Heart left ventricle (tissue), 16 donors: ENCODE measurements at regions not wholly inside any gene's neighbourhood (a gene's known extent, or its start where the extent isn't known, plus 50 kb on each side); places are given as distances from the start of the nearest gene placed in this dataset.

Experiments used
- ATAC-seq, 4 donors: fragments of 200-7000 bp; cut with Tn5 transposase; one replicate each; pipeline ENCODE4 v1.9.1; 2020 to 2022; ENCODE audit warnings: moderate library complexity in 4 of 4, mild to moderate bottlenecking in 3 of 4, moderate number of reproducible peaks in 1 of 4
- DNase-seq, 5 donors: peaks; one replicate each; pipeline ENCODE4 v3.0.0-alpha.2; 2020
- H3K27ac ChIP-seq, 12 donors: fragments of 200-600 bp; sonication (generic) in 4 of 12; one replicate each; pipeline versions ENCODE4 v1.5.0 to v1.8.0; 2016 to 2022; ENCODE audit warnings: mild to moderate bottlenecking in 2 of 12
- H3K27me3 ChIP-seq, 9 donors: fragments of 200-600 bp; sonication (generic) in 2 of 9; one replicate each; pipeline versions ENCODE4 v1.5.1 to v1.8.0; 2016 to 2022; ENCODE audit warnings: mild to moderate bottlenecking in 3 of 9
- H3K36me3 ChIP-seq, 9 donors: fragments of 200-600 bp; sonication (generic) in 2 of 9; one replicate each; pipeline versions ENCODE4 v1.5.0 to v1.8.0; 2018 to 2022; ENCODE audit warnings: mild to moderate bottlenecking in 2 of 9
- H3K4me1 ChIP-seq, 12 donors: fragments of 200-600 bp; sonication (generic) in 4 of 12; one replicate each; pipeline versions ENCODE4 v1.5.0 to v1.8.0; 2016 to 2022; ENCODE audit warnings: mild to moderate bottlenecking in 3 of 12
- H3K4me3 ChIP-seq, 12 donors: fragments of 200-600 bp; sonication (generic) in 4 of 12; one replicate each; pipeline versions ENCODE4 v1.5.0 to v1.8.0; 2017 to 2022; ENCODE audit warnings: mild to moderate bottlenecking in 9 of 12, moderate library complexity in 4 of 12
- H3K9me3 ChIP-seq, 12 donors: fragments of 200-600 bp; sonication (generic) in 4 of 12; one replicate each; pipeline versions ENCODE4 v1.5.0 to v1.8.0; 2016 to 2022; ENCODE audit warnings: mild to moderate bottlenecking in 1 of 12
- POLR2A ChIP-seq, 2 donors: fragments of 450-650 bp; IDR thresholded peaks; one replicate each; pipeline ENCODE4 v1.6.1; 2017; ENCODE audit warnings: antibody characterized with exemption in 2 of 2, mild to moderate bottlenecking in 2 of 2, moderate library complexity in 2 of 2
- WGBS, 4 donors: extraction: QIAGEN DNeasy Blood & Tissue Kit in 2 of 4; methylation state at CpG; one replicate each; pipeline versions ENCODE4 v1.1.5 to v1.1.7; 2013 to 2018; 5-methylcytosine and 5-hydroxymethylcytosine counted together
- intact Hi-C, 10 donors: fragments of 100-400 bp; cut with DNase I; formaldehyde crosslinking; loops; one replicate each; pipeline versions ENCODE4 v1.11.1 to v1.14.2; 2022
- TF ChIP-seq, protein P1 (sequence below), 12 donors: fragments of 200-600 bp; sonication (generic) in 4 of 12; IDR thresholded peaks; one replicate each; pipeline versions ENCODE4 v1.5.0 to v1.8.0; 2018 to 2022; ENCODE audit warnings: antibody characterized with exemption in 12 of 12, mild to moderate bottlenecking in 5 of 12
- donor health status: ischemic (EF 13 %, LVEDD 7.1; RV severe dilation, severe dysfunction).
- donor health status: healthy with polysubstance abuse.
- donor health status: DM: no; HTN: yes; CAD: no.
- donor health status: DM: no; HTN: no; CAD: no.
- donor health status: ischemic (EF 25% LVEDD 6.9; RV normal size, moderate dysfunction).
- donor health status: ischemic (EF 25% LVEDD 5.7; RV mildly dilated, moderate dysfunction).
- donor health status: healthy.
- donor health status: DM: yes; HTN: yes; CAD: no.
- donor health status: ischemic (EF 35%, LVEDD 5.7; RV mildly dilated, moderate dysfunction).
- donor health status: nonischemic (EF 11% LVEDD 7.7; RV severe dilation, severe dysfunction).
- donor health status: DM: yes; HTN: yes; CAD: no.
- donor health status: PGD.
- donor health status: ischemic (EF 29% LVEDD 5.4; RV normal size, mild dysfunction).
- donor health status: nonischemic (EF 23%, LVEDD 6.1; RV moderate dilation, normal function).

DNA sequence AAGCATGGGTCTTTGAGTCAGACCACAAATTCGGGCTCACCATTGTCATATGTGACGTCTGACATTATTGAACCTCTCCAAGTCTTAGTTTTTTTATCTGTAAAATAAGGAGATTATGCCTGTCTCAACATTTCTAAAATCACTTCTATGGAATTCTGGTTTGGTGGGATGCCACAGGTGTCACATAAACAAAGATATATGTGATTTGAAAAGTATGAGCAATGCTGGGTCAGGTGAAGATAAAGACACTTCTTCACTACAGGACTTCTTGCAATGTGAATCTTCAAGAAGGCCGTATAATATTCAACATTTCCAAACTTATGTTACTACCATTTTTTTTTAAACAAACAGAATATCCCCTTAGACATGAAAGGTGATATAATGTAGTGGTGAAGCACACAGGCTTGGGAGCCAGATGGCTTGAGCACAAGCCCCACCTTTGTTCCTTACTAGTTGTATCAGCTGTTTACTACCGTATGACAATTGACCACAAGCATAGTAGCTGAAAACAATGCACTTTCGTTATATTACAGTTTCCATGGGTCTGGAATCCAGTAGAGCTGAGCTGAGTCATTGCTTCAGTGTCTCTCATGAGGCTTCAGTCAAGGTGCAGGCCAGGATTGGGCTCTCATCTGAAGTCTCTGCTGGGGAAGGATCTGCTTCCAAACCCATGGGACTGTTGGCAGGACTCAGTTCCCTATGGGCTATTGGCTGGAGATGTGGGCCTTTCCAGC lies 87.7 kb downstream of the UTP18 start:
- no peak for ATAC-seq
- DNase-seq = no peak
- H3K36me3 ChIP-seq = no peaks in the 10 kb centered on the region
- 75 to 84% (median 82%) methylated on average over 5 of the region's 5 CpGs for WGBS, 4 donors
- intact Hi-C loops = no loop called here
- H3K9me3 ChIP-seq = no peaks in the 10 kb centered on the region
- H3K4me1 ChIP-seq = peaks cover 0 to 3% (median 0%) of the 10 kb centered on the region in 12 donors
- H3K27me3 ChIP-seq = peaks cover 0 to 19% (median 0%) of the 10 kb centered on the region in 9 donors
- no peak overlapping the region for H3K4me3 ChIP-seq
- no peak overlapping the region for H3K27ac ChIP-seq
- TF ChIP-seq POLR2A (IDR thresholded peaks at IDR 0.05) = no peak
- TF ChIP-seq, protein P1, sequence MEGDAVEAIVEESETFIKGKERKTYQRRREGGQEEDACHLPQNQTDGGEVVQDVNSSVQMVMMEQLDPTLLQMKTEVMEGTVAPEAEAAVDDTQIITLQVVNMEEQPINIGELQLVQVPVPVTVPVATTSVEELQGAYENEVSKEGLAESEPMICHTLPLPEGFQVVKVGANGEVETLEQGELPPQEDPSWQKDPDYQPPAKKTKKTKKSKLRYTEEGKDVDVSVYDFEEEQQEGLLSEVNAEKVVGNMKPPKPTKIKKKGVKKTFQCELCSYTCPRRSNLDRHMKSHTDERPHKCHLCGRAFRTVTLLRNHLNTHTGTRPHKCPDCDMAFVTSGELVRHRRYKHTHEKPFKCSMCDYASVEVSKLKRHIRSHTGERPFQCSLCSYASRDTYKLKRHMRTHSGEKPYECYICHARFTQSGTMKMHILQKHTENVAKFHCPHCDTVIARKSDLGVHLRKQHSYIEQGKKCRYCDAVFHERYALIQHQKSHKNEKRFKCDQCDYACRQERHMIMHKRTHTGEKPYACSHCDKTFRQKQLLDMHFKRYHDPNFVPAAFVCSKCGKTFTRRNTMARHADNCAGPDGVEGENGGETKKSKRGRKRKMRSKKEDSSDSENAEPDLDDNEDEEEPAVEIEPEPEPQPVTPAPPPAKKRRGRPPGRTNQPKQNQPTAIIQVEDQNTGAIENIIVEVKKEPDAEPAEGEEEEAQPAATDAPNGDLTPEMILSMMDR (IDR thresholded peaks at IDR 0.05) = no peak

GRCh38 chr17:51351080-51351479 lies 90.7 kb downstream of the UTP18 start:
- 65 to 85% (median 79%) methylated on average over 6 of the region's 6 CpGs for WGBS, 4 donors
- TF ChIP-seq, protein P1 (IDR thresholded peaks at IDR 0.05) = no peak
- no peak for TF ChIP-seq POLR2A (IDR thresholded peaks at IDR 0.05)
- intact Hi-C loops = no loop called here
- peaks cover 0 to 6% (median 0%) of the 10 kb centered on the region in 9 donors for H3K27me3 ChIP-seq
- DNase-seq (no peak), ATAC-seq (no peak)
- H3K36me3 ChIP-seq = no peaks in the 10 kb centered on the region
- no peaks in the 10 kb centered on the region for H3K9me3 ChIP-seq
- peaks cover 0 to 3% (median 0%) of the 10 kb centered on the region in 12 donors for H3K4me1 ChIP-seq
- no peak overlapping the region for H3K4me3 ChIP-seq
- no peak overlapping the region for H3K27ac ChIP-seq

- H3K4me1 ChIP-seq = peaks cover 0 to 3% (median 0%) of the 10 kb centered on the region in 12 donors
- ATAC-seq = peak in 1 of 4 donors; percentile 48
- H3K4me3 ChIP-seq = no peak overlapping the region
- H3K9me3 ChIP-seq = no peaks in the 10 kb centered on the region
- H3K27ac ChIP-seq = no peak overlapping the region
- TF ChIP-seq, protein P1 (IDR thresholded peaks at IDR 0.05) = no peak
- no peak for TF ChIP-seq POLR2A (IDR thresholded peaks at IDR 0.05)
- peaks cover 0 to 5% (median 0%) of the 10 kb centered on the region in 9 donors for H3K27me3 ChIP-seq
- peak in 1 of 5 donors; percentile 31 for DNase-seq
- intact Hi-C loops = no loop called here
- no peaks in the 10 kb centered on the region for H3K36me3 ChIP-seq
- 50 to 64% (median 56%) methylated on average over 3 of the region's 3 CpGs for WGBS, 4 donors
These were observed 91.5 kb downstream of the UTP18 start for GRCh38 chr17:51351890-51352289.

GRCh38 chr17:51352798-51353197 lies 92.5 kb downstream of the UTP18 start:
- no peak for ATAC-seq
- H3K36me3 ChIP-seq = no peaks in the 10 kb centered on the region
- no peaks in the 10 kb centered on the region for H3K9me3 ChIP-seq
- peaks cover 0 to 3% (median 0%) of the 10 kb centered on the region in 12 donors for H3K4me1 ChIP-seq
- peaks cover 0 to 10% (median 0%) of the 10 kb centered on the region in 9 donors for H3K27me3 ChIP-seq
- intact Hi-C loops = no loop called here
- no peak for DNase-seq
- H3K27ac ChIP-seq = no peak overlapping the region
- 53 to 100% (median 58%) methylated on average over 1 of the region's 1 CpG for WGBS, 4 donors
- H3K4me3 ChIP-seq = no peak overlapping the region
- TF ChIP-seq, protein P1 (IDR thresholded peaks at IDR 0.05) = no peak
- no peak for TF ChIP-seq POLR2A (IDR thresholded peaks at IDR 0.05)
